K562 (cell line): ENCODE measurements at regions not wholly inside any gene's neighbourhood (a gene's known extent, or its start where the extent isn't known, plus 50 kb on each side); places are given as distances from the start of the nearest gene placed in this dataset.

ENCODE experiments used
- CHD1 ChIP-seq: fragments of 200-600 bp; sonication (generic); IDR thresholded peaks from one replicate; pipeline ENCODE4 v1.6.1; 2012; ENCODE audit warnings: mild to moderate bottlenecking, moderate library complexity, low read length, inconsistent platforms
- GTF2F1 ChIP-seq: IDR thresholded peaks from 2 replicates; pipeline ENCODE4 v1.6.1; 2011; ENCODE audit warnings: low read depth, low read length, improper control_type of control experiment
- JUN ChIP-seq, 2 experiments: sonication (generic) in 1 of 2; formaldehyde crosslinking in 1 of 2; IDR thresholded peaks; 2 replicates each; pipeline versions ENCODE4 v1.6.1 to v1.8.0; 2012 to 2022; ENCODE audit warnings: borderline replicate concordance in 2 of 2, mild to moderate bottlenecking in 2 of 2, improper control_type of control experiment in 1 of 2, low read depth in 1 of 2, low read length in 1 of 2, missing genetic modification reagents in 1 of 2
- JUND ChIP-seq, 2 experiments: IDR thresholded peaks; 2 replicates in 1 of 2; 3 replicates in 1 of 2; pipeline ENCODE4 v1.6.1; 2011; ENCODE audit warnings: borderline replicate concordance in 2 of 2, low read depth in 2 of 2, low read length in 2 of 2, improper control_type of control experiment in 1 of 2, missing biosample characterization in 1 of 2, missing genetic modification characterization in 1 of 2, missing genetic modification reagents in 1 of 2
- POLR2A ChIP-seq: fragments of 450-650 bp; conservative IDR thresholded peaks from 2 replicates; pipeline ENCODE4 v1.6.1; 2016
- PREB ChIP-seq: sonication (generic); formaldehyde crosslinking; IDR thresholded peaks from 2 replicates; pipeline ENCODE4 v1.8.1; 2023; ENCODE audit warnings: mild to moderate bottlenecking, missing genetic modification reagents
- SMC3 ChIP-seq: conservative IDR thresholded peaks from 2 replicates; pipeline ENCODE4 v1.6.1; 2011; ENCODE audit warnings: low read depth, low read length, improper control_type of control experiment; ENCODE audit not compliant: insufficient read depth
- TEAD1 ChIP-seq, 2 experiments: fragments of 450-650 bp in 1 of 2; sonication (generic) in 1 of 2; formaldehyde crosslinking; IDR thresholded peaks; 2 replicates each; pipeline versions ENCODE4 v1.4.0 to v1.8.0; 2020 to 2022; ENCODE audit warnings: mild to moderate bottlenecking in 2 of 2, missing genetic modification reagents in 1 of 2
- YY1 ChIP-seq, 3 experiments: IDR thresholded peaks; 2 replicates each; pipeline ENCODE4 v1.6.1; 2011; ENCODE audit warnings: low read length in 2 of 3, mild to moderate bottlenecking in 2 of 3, moderate library complexity in 2 of 3, borderline replicate concordance in 1 of 3, control low read depth in 1 of 3, low read depth in 1 of 3; ENCODE audit not compliant: insufficient read depth in 3 of 3, insufficient replicate concordance in 2 of 3, control insufficient read depth in 1 of 3, insufficient read length in 1 of 3; ENCODE audit errors: extremely low read depth in 1 of 3
- ZNF140 ChIP-seq: fragments of 250-450 bp; sonication (Bioruptor Pico); IDR thresholded peaks from 2 replicates; pipeline ENCODE4 v1.8.0; 2021; ENCODE audit warnings: moderate library complexity, mild to moderate bottlenecking, inconsistent platforms
- TF ChIP-seq, protein P1 (sequence below), 3 experiments: IDR thresholded peaks in 2 of 3; conservative IDR thresholded peaks in 1 of 3; 2 replicates each; pipeline ENCODE4 v1.5.1; 2011 to 2012; ENCODE audit warnings: low read length in 3 of 3, mild to moderate bottlenecking in 3 of 3, control low read depth in 2 of 3, improper control_type of control experiment in 1 of 3, inconsistent platforms in 1 of 3, low read depth in 1 of 3, mixed read lengths in 1 of 3, moderate library complexity in 1 of 3; ENCODE audit not compliant: insufficient read depth in 2 of 3
- TF ChIP-seq, protein P2 (sequence below): fragments of 250-450 bp; sonication (Bioruptor Pico); IDR thresholded peaks from 2 replicates; pipeline ENCODE4 v1.8.0; 2021; ENCODE audit warnings: mild to moderate bottlenecking, moderate library complexity

GRCh38 chr3:67804578-67804977 is 150.2 kb upstream of the SUCLG2 start:
- TF ChIP-seq, protein P1, sequence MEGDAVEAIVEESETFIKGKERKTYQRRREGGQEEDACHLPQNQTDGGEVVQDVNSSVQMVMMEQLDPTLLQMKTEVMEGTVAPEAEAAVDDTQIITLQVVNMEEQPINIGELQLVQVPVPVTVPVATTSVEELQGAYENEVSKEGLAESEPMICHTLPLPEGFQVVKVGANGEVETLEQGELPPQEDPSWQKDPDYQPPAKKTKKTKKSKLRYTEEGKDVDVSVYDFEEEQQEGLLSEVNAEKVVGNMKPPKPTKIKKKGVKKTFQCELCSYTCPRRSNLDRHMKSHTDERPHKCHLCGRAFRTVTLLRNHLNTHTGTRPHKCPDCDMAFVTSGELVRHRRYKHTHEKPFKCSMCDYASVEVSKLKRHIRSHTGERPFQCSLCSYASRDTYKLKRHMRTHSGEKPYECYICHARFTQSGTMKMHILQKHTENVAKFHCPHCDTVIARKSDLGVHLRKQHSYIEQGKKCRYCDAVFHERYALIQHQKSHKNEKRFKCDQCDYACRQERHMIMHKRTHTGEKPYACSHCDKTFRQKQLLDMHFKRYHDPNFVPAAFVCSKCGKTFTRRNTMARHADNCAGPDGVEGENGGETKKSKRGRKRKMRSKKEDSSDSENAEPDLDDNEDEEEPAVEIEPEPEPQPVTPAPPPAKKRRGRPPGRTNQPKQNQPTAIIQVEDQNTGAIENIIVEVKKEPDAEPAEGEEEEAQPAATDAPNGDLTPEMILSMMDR (IDR thresholded peaks at IDR 0.05 in 2 of 3, conservative IDR thresholded peaks at IDR 0.05 in 1 of 3; ENCODE audit: insufficient read depth in 2 of 3, low read depth in 1 of 3, low read length in 3 of 3) = no peak
- TF ChIP-seq TEAD1 (CRISPR knock-in tag; IDR thresholded peaks at IDR 0.05) = no peak
- TF ChIP-seq CHD1 = no peak
- TF ChIP-seq ZNF140 (CRISPR knock-in tag) = no peak
- TF ChIP-seq JUND (IDR thresholded peaks at IDR 0.05; ENCODE audit: borderline replicate concordance, low read depth, low read length) = no peak
- TF ChIP-seq JUND (tag; IDR thresholded peaks at IDR 0.05; ENCODE audit: borderline replicate concordance, low read depth, low read length) = no peak
- TF ChIP-seq GTF2F1 = no peak
- TF ChIP-seq, protein P2, sequence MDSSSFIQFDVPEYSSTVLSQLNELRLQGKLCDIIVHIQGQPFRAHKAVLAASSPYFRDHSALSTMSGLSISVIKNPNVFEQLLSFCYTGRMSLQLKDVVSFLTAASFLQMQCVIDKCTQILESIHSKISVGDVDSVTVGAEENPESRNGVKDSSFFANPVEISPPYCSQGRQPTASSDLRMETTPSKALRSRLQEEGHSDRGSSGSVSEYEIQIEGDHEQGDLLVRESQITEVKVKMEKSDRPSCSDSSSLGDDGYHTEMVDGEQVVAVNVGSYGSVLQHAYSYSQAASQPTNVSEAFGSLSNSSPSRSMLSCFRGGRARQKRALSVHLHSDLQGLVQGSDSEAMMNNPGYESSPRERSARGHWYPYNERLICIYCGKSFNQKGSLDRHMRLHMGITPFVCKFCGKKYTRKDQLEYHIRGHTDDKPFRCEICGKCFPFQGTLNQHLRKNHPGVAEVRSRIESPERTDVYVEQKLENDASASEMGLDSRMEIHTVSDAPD (CRISPR knock-in tag) = no peak
- TF ChIP-seq YY1 (IDR thresholded peaks at IDR 0.05; ENCODE audit: borderline replicate concordance in 1 of 3, control insufficient read depth in 1 of 3, extremely low read depth in 1 of 3, insufficient read depth in 3 of 3, insufficient read length in 1 of 3, insufficient replicate concordance in 2 of 3, low read depth in 1 of 3, low read length in 2 of 3) = no peak
- no peak for TF ChIP-seq SMC3
- TF ChIP-seq JUN (IDR thresholded peaks at IDR 0.05; ENCODE audit: borderline replicate concordance, low read depth, low read length) = no peak
- TF ChIP-seq JUN (CRISPR knock-in tag; IDR thresholded peaks at IDR 0.05; ENCODE audit: borderline replicate concordance) = no peak
- TF ChIP-seq PREB (CRISPR knock-in tag) = no peak
- TF ChIP-seq POLR2A = no peak
